GM06990 (cell line): ENCODE measurements at regions not wholly inside any gene's neighbourhood (a gene's known extent, or its start where the extent isn't known, plus 50 kb on each side); places are given as distances from the start of the nearest gene placed in this dataset.

Experiments
- DNase-seq: peaks from one replicate; pipeline ENCODE4 v3.0.0-alpha.2; 2011; ENCODE audit not compliant: insufficient read length; ENCODE audit errors: extremely low read depth
- H3K27me3 ChIP-seq: replicated peaks from 2 replicates; pipeline ENCODE4 v1.6.0; 2011; ENCODE audit warnings: low read length; ENCODE audit not compliant: control insufficient read depth, insufficient read depth
- H3K36me3 ChIP-seq: 2 replicates; pipeline ENCODE4 v1.5.1; 2011; ENCODE audit warnings: low read length; ENCODE audit not compliant: control insufficient read depth, insufficient read depth
- H3K4me3 ChIP-seq: replicated peaks from 2 replicates; pipeline ENCODE4 v1.5.1; 2011; ENCODE audit warnings: low read depth, mild to moderate bottlenecking, control low read depth, low read length
- TF ChIP-seq, protein P1 (sequence below): IDR thresholded peaks from 2 replicates; pipeline ENCODE4 v1.5.1; 2011; ENCODE audit warnings: low read length, control low read depth, mild to moderate bottlenecking, inconsistent platforms; ENCODE audit not compliant: insufficient read depth, poor library complexity, severe bottlenecking

DNA sequence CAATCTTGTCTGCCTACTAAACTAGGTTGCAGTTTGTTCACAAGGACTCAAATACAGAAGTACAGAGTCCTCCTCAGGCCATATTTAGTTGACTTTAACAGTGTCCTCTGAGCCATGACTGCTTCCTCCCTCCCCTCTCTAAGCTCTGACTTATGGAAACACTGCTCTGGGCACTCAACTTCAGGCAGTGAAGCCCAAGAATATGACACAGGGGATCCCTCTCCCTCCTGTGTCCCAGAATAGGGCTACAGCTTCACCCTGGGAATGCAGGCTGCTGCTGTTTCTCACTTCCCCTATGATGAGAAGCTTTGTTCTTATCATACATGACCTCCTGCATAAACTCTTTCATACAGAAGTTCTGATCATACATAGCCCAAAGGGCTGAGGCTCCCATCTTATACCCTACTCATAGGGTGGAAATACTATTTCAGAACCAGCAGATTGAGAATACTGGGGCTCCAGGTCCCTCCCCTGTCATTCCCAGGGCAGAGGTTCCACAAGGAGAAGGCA lies 97.3 kb upstream of the UST start:
- no peak overlapping the region for H3K4me3 ChIP-seq
- no peaks in the 10 kb centered on the region for H3K36me3 ChIP-seq
- H3K27me3 ChIP-seq, result no peaks in the 10 kb centered on the region
- no peak for DNase-seq
- TF ChIP-seq, protein P1, sequence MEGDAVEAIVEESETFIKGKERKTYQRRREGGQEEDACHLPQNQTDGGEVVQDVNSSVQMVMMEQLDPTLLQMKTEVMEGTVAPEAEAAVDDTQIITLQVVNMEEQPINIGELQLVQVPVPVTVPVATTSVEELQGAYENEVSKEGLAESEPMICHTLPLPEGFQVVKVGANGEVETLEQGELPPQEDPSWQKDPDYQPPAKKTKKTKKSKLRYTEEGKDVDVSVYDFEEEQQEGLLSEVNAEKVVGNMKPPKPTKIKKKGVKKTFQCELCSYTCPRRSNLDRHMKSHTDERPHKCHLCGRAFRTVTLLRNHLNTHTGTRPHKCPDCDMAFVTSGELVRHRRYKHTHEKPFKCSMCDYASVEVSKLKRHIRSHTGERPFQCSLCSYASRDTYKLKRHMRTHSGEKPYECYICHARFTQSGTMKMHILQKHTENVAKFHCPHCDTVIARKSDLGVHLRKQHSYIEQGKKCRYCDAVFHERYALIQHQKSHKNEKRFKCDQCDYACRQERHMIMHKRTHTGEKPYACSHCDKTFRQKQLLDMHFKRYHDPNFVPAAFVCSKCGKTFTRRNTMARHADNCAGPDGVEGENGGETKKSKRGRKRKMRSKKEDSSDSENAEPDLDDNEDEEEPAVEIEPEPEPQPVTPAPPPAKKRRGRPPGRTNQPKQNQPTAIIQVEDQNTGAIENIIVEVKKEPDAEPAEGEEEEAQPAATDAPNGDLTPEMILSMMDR, result no peak

DNA sequence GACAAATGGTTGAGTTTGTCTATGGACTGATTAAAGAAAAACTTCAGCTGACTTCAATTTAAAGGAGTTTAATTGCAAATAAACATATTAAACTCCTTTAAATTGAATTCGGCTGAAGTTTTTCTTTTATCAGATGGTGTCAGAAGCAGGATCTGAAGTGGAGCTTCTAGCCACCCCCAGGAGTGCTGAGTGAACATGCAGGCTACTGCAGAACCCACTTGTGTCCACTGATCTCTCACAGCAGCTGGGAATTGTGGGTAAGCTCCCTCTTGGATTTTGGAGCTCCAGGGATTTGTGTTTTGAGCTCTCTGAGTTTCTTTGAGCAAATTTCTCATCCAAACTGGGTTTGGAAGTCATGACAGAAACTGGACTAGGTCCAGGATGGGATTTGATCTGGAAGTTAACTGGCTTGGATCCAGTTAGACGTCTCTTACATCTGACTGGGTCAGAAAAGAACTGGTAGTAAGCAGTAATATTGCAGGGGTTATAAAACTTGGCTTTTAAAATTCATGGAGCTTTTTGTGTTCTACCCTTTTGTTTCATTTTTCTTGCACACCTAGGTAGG lies 95.8 kb upstream of the UST start:
- DNase-seq, result no peak

DNA sequence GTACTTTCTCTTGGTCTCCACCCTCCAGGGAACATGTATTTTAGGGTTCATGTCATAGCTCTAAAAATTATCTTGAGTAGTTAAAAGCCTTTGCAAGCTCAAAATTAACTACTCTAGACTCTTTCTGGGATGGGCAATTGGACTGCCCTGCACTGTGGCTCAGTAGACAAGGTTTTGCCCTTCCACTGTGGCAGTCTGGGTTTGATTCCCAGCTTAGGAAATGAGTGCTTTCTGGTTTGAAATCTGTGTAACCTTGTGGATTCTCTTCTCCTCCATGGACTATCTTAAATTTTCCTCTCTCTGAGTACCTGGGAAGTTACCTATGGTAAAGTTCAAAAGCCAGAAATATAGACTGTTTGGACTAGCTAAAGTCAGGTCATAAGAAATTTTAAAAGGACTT lies 94.6 kb upstream of the UST start:
- Histone ChIP-seq H3K27me3 (no peaks in the 10 kb centered on the region), H3K36me3 (no peaks in the 10 kb centered on the region), H3K4me3 (no peak overlapping the region)
- TF ChIP-seq, protein P1, result no peak
- no peak for DNase-seq

More for the DNA sequence above, 95.8 kb upstream of the UST start:
- H3K36me3 ChIP-seq, result no peaks in the 10 kb centered on the region
- no peak overlapping the region for H3K4me3 ChIP-seq
- TF ChIP-seq, protein P1, result no peak
- H3K27me3 ChIP-seq, result no peaks in the 10 kb centered on the region

DNA sequence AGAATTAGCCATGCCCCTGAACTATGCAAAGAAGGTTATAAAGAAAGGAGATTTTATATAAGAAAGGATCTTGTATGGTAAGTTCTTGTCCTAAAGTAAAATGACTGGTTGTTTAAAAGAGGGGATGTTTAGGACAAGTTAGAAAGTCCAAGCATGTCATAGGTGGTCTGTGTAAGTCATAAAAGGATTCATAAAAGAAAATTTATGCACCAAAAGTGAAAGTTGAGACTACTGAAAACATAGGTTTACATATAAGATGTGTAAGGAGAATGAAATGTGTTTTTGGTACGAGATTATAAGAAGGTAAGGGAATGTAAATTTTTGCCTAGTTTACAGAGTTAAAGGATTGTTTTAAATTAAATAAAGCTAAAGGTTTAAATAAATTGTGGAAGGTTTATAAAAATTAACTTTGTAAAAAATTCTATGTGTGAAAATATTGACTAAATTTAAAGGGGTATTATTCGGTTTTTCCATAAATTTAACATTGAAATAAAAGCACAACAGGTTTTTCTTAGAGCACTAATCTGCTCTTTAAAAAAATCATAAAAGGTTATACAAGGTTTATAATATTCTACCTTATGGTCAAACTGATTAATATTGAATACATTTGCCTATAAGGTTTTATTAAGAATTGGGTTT lies 93.6 kb upstream of the UST start:
- Histone ChIP-seq H3K27me3 (no peaks in the 10 kb centered on the region), H3K4me3 (no peak overlapping the region), H3K36me3 (no peaks in the 10 kb centered on the region)
- DNase-seq, result no peak
- TF ChIP-seq, protein P1, result no peak

DNA sequence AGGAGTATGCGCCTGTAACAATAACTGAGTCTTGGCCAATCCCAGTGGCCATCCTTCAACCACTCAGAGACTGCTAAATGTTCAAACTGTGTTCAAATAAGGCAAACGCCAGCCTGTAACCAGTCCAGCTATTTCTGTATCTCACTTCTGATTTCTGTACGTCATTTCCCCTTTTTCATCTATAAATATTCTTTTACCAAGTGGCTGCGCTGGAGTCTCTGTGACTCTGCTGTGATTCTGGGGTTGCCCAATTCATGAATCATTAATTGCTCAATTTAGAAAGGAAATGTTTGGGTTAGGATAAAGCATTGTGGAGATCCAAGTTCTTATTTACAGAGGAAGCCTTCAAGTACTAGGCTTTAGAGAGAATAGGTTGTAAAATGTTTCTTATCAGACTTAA lies 89.8 kb upstream of the UST start:
- Histone ChIP-seq H3K4me3 (no peak overlapping the region), H3K27me3 (no peaks in the 10 kb centered on the region), H3K36me3 (no peaks in the 10 kb centered on the region)
- DNase-seq, result no peak
- TF ChIP-seq, protein P1, result no peak
